ENCODE measurements at regions not wholly inside any gene's neighbourhood (a gene's known extent, or its start where the extent isn't known, plus 50 kb on each side); places are given as distances from the start of the nearest gene placed in this dataset.

- Histone ChIP-seq H3K36me3 (ENCODE audit: control insufficient read depth in 2 of 2, extremely low read depth in 1 of 2, insufficient read depth in 2 of 2, low read length in 2 of 2) (no peaks in the 10 kb centered on the region), H2AFZ (ENCODE audit: low read depth, low read length) (no peak overlapping the region), H3K4me2 (ENCODE audit: insufficient read depth, low read length) (no peak overlapping the region), H3K4me3 (replicated peaks in 1 of 3; ENCODE audit: insufficient read depth in 1 of 3, low read depth in 1 of 3, low read length in 3 of 3) (no peak overlapping the region), H3K4me1 (ENCODE audit: control insufficient read depth, extremely low read depth, insufficient read depth, low read length) (peaks cover 6% of the 10 kb centered on the region), H4K20me1 (replicated peaks; ENCODE audit: control insufficient read depth, extremely low read depth, insufficient read depth, low read length) (no peaks in the 10 kb centered on the region), H3K9me3 (replicated peaks; ENCODE audit: control insufficient read depth, insufficient read depth, low read length) (no peaks in the 10 kb centered on the region), H3K9me1 (replicated peaks; ENCODE audit: control insufficient read depth, extremely low read depth, insufficient read depth, low read length) (no peaks in the 10 kb centered on the region), H3K27ac (ENCODE audit: insufficient read depth, low read depth, low read length) (no peak overlapping the region), H3K79me2 (ENCODE audit: control insufficient read depth, insufficient read depth, low read length) (no peaks in the 10 kb centered on the region), H3K9ac (replicated peaks; ENCODE audit: extremely low read depth, insufficient read depth, low read length) (no peak overlapping the region), H3K27me3 (ENCODE audit: control insufficient read depth in 2 of 2, insufficient read depth in 2 of 2, low read length in 2 of 2) (peaks cover 1 to 10% of the 10 kb centered on the region in 2 experiments)
- dilution Hi-C loops (cut with MboI; ENCODE audit: extremely low pct_ligation_motif_present, low sequenced_read_pairs), result no loop called here
- CTCF ChIA-PET, result interaction anchor here (1.0 to 6.4 kb wide), 9 partner anchors 14 to 121 kb away, joined by 3 to 50 read pairs (median 9); no protein-coding TSS in a partner anchor
- no peak for TF ChIP-seq MYC (IDR thresholded peaks at IDR 0.05; ENCODE audit: low read depth, low read length)
- TF ChIP-seq EZH2 (IDR thresholded peaks at IDR 0.05; ENCODE audit: borderline replicate concordance, low read depth, low read length, severe bottlenecking), result no peak
- TF ChIP-seq POLR2AphosphoS5 (IDR thresholded peaks at IDR 0.05; ENCODE audit: insufficient read depth, low read depth, low read length), result no peak
- no peak for TF ChIP-seq MAX (IDR thresholded peaks at IDR 0.05; ENCODE audit: insufficient read depth, insufficient read length)
- no peak for TF ChIP-seq FOS (IDR thresholded peaks at IDR 0.05; ENCODE audit: borderline replicate concordance, insufficient read depth, low read length)
- no peak for TF ChIP-seq POLR2A (IDR thresholded peaks at IDR 0.05; ENCODE audit: low read depth, low read length)
- no peak for TF ChIP-seq GATA2 (IDR thresholded peaks at IDR 0.05; ENCODE audit: insufficient read depth, insufficient read length, low read depth, low read length)
- TF ChIP-seq CTCF (IDR thresholded peaks at IDR 0.05; ENCODE audit: extremely low read depth in 1 of 2, insufficient read depth in 1 of 2, low read depth in 1 of 2, low read length in 2 of 2), result no peak
- TF ChIP-seq JUN (IDR thresholded peaks at IDR 0.05; ENCODE audit: borderline replicate concordance, insufficient read depth, insufficient read length, low read depth), result no peak
- BruUV-seq (replicated peaks), result no TSS peak
- peak; percentile 83 for DNase-seq (ENCODE audit: low read depth, low spot score)
- intact Hi-C loops (cut with micrococcal nuclease), result no loop called here
- POLR2A ChIA-PET, result no interaction called here
- peak; percentile 78 for FAIRE-seq
Observed at GRCh38 chr2:88857951-88858411, 166.5 kb downstream of the RPIA start.
